NCI-H2029 (cell line): ENCODE measurements at regions not wholly inside any gene's neighbourhood (a gene's known extent, or its start where the extent isn't known, plus 50 kb on each side); places are given as distances from the start of the nearest gene placed in this dataset.
"Not testable (repeated sequence)": the region's sequence is repeated elsewhere in the genome, so short reads cannot be mapped to it uniquely, and the experiment has no call there.

Source experiments
- DNase-seq: peaks from one replicate; lab custom pipeline; 2025; lab: John Stamatoyannopoulos, UW

GRCh38 chr5:89662499-89662898, 747.1 kb downstream of the CETN3 start:
- no peak for DNase-seq

- DNase-seq, result no peak
These were observed 755.9 kb upstream of the MEF2C start for GRCh38 chr5:89638871-89639270.

- not testable (repeated sequence) for DNase-seq
These were observed 751.2 kb upstream of the MEF2C start for GRCh38 chr5:89634176-89634575.

GRCh38 chr5:89630064-89630463, 747.1 kb upstream of the MEF2C start:
- not testable (repeated sequence) for DNase-seq

- no peak for DNase-seq
These were observed 746.1 kb upstream of the MEF2C start for GRCh38 chr5:89628876-89629635.

DNA sequence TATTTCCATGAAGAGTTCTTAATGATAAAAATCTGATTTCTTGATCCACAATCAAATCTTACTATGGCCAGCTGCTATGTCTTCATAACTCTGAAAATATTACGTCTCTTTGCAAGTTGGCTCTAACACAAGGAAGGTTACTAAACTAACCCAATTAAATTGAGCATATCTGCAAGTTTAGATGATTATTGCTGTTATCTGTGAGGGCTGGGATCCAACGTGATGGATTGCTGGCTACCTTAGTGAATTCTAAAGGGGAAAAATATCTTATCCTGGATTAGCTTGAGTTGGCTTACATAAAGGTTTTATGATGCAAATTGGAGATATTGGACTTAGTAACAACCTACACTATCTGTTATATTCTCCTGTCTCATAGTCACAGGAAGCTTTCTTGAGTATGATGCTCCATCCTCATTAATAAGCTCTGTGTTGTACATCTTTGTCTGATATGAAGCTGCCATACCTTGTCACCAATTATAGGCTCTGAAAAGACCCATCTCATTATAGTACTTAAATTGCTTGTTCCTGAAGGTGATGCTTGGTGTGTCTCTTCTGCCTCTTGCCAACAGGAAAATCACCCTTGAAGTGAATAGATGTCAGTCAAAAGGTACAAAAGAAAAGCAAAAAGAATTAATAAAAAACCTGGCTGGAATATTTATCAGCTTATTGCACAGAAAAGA, 733.0 kb upstream of the MEF2C start:
- DNase-seq, result no peak

GRCh38 chr5:89613222-89613956, 730.4 kb upstream of the MEF2C start:
- no peak for DNase-seq

DNA sequence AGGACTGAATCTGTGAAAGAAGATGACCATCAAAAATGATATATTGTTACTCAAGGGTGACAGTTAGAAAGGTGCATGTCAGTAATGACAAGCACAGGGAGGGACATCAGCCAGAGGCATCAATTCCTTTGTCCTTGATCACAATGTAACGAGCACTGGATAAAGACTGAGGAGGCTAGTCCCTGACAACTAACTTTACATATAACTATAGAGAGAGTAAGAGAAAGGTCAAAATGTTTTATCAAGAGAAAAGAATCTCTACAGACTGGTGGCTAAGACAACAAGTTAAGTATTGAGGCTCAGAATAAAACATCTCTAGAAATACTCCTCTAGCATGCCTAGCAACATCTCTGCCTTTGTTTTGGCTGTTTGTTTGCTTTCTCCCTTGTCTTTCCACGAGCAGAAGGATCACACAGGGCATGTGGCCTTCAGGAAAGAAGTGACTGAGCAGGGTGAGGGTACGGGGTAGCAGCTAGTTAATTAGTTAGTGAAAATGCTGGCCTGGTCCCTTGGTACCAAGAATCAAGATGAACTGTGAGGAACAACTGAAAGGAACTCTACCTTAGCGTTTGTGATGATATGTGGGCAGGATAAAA, 724.1 kb upstream of the MEF2C start:
- no peak for DNase-seq

DNA sequence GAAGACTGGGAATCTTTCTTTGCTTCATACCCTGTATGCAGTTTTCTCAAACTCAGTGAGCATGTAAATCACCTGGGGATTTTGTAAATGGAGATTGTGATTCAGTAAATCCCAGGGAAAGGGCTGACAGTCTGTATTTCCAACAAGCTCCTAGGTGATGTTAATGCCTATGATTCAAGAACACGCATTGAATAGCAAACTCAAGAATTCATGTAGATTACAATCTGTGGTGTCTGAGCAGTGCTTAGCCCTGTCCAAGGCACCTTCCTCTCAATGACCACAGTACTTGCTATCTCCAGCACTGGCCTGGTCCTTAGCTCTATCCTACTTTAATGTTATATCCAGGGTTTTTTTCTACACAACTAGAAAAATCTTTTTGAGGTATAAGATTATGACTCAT, 721.4 kb upstream of the MEF2C start:
- no peak for DNase-seq

DNA sequence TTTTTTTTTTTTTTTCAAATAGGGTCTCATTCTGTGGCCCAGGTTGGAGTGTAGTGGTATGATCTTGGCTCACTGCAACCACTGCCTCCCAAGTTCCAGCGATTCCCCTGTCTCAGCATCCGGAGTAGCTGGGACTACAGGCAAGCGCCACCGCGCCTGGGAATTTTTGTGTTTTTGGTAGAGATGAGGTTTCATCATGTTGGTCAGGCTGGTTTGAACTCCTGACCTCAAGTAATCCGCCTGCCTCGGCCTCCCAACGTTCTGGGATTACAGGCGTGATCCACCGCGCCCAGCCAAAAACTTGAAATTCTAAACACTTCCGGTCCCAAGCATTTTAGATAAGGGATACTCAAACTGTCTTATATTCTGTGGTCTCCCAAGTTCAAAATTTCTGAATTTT, 718.9 kb upstream of the MEF2C start:
- DNase-seq, result no peak

DNA sequence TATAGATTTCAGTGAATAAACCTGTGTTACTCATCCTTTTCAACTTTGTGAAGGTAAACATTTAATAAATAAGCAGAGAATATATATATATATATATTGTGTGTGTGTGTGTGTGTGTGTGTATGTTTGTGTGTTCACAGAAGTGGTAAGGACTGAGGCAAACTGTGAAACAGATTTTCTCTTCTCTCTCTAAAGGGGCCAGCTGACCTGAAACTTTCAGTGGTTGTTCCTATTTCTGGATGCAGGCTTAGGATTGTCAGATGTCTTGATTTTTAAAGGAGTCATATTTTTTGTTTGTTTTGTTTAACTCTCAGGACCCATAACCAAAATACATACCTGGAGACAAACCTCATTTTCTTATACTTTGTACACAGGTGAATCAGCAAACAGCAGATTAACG, 714.9 kb upstream of the MEF2C start:
- DNase-seq, result no peak

DNA sequence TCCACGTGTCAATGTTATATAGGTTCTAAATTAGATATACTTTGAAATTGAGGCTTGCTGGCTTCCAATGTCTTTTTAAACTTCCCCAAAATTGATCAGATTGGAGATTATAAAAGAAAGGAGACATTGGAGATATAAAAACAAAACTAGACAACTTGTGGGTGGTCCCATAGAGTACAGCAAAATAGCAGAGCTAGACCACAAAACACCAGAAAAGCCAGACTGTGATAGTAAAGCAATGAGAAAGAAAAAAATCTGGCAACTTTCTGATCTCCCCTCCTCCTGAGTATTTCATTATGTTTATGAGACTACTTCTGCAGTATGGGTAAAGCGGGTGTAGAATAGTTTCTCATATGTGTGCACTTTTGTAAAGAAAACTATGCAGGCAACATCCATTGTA, 713.8 kb upstream of the MEF2C start:
- DNase-seq, result no peak

DNA sequence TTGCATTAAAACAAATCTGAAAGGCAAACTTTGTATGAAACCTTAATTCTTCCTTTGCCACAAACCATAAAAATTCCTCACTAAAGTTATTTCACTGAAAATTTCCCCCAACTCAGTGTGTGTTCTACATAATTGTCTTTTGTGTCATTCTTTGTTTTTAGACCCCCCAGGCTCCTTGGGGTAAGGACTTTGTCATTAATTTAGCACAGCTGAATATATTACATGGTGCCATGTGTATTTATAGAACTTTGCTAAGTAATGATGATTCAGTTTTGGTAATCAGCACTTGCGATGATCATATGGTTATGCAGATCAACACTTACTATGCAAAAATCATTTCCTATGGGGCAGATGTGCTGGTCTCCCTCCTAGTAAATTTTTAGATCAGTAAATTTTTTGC, 712.1 kb upstream of the MEF2C start:
- DNase-seq, result no peak

DNA sequence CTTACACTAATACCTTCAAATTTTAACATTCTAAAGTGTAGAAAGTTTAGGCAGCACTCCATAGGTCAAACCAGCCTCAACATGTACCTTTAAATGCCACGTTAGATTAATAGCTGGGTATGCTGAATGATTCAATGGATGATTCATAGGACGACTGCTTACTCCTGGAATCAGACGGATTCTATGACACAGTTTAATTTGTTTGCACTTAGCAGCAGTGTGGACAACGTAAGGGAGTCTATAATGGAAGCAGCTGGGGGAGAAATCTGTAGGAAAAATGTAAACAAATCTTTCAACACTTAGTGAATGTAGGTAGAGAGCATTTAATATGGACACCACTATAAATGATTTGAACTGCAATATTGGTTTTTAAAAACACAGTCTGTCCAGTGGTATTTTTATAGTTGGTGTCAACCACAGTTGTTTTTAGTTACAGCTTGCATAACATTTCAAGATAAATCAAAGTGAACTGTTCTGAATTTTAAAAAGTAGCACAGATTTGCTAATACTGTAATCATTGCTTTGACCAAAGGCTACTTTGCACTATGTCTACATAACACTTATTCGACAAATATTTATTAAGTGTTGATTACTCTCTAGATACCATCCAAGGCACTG, 701.5 kb upstream of the MEF2C start:
- DNase-seq, result no peak

DNA sequence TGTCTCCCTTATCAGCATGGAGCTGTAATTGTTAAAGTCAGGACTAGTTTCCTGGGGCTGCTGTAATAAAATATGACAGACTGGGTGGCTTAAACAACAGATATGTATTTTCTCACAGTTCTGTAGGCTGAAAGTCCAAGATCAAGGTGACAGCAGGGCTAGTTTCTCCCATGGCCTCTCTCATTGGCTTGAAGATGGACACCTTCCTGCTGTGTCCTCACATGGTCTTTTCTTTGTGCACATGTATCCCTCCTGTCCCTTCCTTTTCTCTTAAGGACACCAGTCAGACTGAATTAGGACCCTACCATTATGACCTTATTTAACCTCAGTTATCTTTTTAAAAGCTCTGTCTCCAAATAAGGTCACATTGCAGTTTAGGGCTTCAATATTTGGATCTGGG, 700.5 kb upstream of the MEF2C start:
- DNase-seq, result no peak

GRCh38 chr5:89582768-89583339, 699.9 kb upstream of the MEF2C start:
- no peak for DNase-seq

GRCh38 chr5:89580976-89581375, 698.0 kb upstream of the MEF2C start:
- DNase-seq, result no peak

DNA sequence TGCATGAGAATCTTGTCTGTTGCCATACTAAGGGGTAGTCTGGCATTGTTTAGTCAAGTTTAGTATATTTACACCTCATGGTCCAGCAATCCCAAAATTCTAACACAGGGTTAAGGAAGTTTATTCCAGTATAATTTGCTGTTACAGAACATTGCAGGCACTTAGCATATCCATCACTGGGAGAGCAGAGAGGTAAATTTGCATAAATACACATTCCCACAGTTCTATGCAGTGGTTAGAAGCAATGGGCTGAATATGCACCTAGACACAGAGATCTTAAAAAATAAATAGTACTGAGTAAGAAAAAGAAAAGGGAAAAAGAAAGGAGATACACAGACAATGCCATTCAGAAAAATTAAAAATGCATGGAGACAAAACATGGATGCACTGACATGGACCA, 692.3 kb upstream of the MEF2C start:
- no peak for DNase-seq

DNA sequence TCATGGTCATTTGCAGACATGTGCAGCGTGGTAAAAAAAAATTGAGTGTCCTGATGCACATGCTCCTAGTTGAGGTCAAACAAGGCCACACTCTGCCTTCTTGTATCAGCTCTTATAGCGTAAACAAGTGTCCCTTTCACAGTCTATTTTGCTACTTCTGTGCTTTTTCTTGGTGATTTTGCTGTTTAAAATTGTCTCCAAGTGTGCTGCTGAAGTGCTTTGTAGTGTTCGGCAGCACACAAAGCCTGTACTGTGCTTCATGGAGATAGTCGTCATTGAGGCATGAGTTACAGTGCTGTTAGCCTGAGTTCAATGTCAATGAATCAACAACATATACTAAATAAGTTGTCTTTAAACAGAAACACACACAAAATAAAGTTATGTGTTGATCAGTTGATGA, 690.4 kb upstream of the MEF2C start:
- DNase-seq, result no peak

DNA sequence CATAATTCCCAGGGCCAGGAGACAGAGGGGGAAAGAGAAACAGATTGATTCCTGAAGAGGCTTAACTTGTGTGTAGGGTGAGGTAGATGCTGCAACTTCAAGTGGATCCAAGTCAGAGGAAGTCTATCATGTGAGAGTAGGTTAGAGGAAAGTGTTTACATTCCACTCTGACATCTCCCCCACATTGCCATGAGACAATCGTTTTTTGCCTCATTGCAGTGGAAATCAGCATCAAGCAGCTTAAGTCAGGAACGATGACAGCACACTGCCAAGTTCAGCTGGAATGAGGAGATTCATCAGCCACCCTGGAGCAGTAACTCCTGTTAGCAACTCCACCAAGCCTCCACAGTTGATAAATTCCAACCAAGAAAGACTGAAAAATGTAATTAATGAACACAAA, 689.7 kb upstream of the MEF2C start:
- no peak for DNase-seq

DNA sequence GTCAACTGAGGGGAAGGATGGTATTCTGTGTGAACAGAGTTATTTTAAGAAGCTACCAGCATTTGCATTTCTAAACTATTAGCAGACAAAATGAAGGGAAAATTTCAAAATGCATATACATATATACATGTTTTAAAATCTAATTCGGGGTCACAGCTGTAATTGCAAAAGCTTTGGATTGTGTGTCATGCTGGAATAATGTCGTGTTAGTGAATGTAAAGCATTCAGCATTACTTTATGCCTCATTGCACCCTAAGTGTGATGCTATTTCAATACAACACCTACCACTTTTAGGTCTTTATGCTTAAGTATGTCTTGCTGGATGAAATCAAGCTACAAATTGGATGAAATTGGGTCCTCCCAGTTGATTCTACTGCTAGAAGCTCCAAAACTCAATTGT, 687.6 kb upstream of the MEF2C start:
- no peak for DNase-seq

DNA sequence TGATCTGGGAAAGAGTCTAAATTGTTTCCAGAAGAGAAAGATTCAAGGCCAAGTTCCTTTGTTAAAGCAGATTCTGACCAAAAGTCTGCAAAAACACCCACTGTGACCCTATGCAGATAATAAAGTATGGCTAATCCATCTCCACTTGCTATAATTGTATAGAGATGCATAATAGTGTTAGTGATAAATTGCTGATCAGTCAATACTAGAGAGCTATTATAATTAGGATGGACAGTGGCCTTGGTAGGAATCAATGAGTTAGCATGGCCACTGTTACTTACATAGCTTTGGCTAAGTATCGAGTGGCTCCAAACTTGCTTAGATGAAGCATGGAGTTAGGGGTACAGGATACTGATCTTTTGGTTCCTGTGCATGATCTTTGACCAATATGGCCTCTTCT, 683.4 kb upstream of the MEF2C start:
- no peak for DNase-seq
